Amniotic epithelial cell (primary cell): ENCODE measurements at regions not wholly inside any gene's neighbourhood (a gene's known extent, or its start where the extent isn't known, plus 50 kb on each side); places are given as distances from the start of the nearest gene placed in this dataset.
"Not testable (repeated sequence)": the region's sequence is repeated elsewhere in the genome, so short reads cannot be mapped to it uniquely, and the experiment has no call there.

Experiments
- DNase-seq: peaks from one replicate; pipeline ENCODE4 v3.0.0-alpha.2; 2010; ENCODE audit warnings: low read depth

DNA sequence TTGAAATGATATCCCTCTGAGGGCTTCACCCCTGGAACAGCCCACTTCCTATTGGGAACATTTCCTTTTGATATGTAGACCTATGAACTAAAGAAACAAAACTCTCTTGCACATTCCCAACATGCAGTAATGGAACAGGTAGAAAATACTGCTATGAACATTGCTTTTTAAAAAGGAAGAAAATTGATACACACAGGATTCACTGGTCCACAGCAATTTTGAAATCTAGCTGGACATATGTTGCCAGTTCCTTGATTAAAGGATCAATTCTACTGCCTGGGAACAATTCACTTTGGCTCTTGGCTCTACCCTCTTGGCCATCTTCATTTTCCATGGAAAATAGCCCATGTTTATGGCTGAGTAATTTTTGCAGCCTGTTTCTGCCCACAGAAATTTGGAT lies 74.9 kb upstream of the ZNF280D start:
- DNase-seq, result no peak

GRCh38 chr15:56806148-56806536 lies 72.8 kb upstream of the ZNF280D start:
- DNase-seq, result no peak

GRCh38 chr15:56805466-56806147 lies 72.3 kb upstream of the ZNF280D start:
- peak; percentile 87 for DNase-seq

GRCh38 chr15:56804938-56805337 lies 71.6 kb upstream of the ZNF280D start:
- no peak for DNase-seq

- DNase-seq, result no peak
Measured at GRCh38 chr15:56804279-56804678, 71.0 kb upstream of the ZNF280D start.

- DNase-seq, result no peak
Measured at GRCh38 chr15:56802161-56802560, 68.9 kb upstream of the ZNF280D start.

GRCh38 chr15:56798639-56799038 lies 65.3 kb upstream of the ZNF280D start:
- no peak for DNase-seq

- DNase-seq, result no peak
Measured at GRCh38 chr15:56797720-56798275, 64.5 kb upstream of the ZNF280D start.

DNA sequence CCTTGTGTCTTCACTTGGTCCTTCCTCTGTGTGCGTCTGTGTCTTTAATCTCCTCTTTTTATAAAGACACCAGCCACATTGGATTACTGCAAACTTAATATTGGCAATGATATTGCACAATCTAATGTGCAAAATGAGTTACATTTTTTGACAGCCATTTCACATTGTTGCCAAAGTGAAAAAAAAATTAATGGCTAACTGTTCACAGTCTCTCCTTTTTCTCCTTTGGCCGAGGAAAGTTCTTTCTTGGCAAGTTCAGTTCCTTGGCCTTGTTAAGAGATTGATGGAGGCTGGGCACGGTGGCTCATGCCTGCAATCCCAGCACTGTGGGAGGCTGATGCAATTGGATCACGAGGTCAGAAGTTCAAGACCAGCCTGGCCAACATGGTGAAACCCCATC lies 62.2 kb upstream of the ZNF280D start:
- no peak for DNase-seq

- peak; percentile 25 for DNase-seq
Measured at GRCh38 chr15:56794553-56795329, 61.4 kb upstream of the ZNF280D start.

- DNase-seq, result peak; percentile 50
Measured at GRCh38 chr15:56794165-56794552, 60.9 kb upstream of the ZNF280D start.

DNA sequence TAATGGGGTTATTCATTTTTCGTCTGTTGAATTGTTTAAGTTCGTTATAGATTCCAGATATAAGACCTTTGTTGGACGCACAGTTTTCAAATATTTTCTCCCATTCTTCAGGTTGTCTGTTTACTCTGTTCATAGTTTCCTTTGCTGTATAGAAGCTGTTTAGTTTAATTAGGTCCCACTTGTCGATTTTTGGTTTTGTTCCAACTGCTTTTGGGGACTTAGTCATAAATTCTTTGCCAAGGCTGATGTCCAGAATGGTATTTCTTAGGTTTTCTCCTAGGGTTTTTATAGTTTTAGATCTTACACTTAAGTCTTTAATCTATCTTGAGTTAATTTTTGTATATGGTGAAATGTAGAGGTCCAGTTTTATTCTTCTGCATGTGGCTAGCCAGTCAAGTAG lies 58.9 kb upstream of the ZNF280D start:
- no peak for DNase-seq

DNA sequence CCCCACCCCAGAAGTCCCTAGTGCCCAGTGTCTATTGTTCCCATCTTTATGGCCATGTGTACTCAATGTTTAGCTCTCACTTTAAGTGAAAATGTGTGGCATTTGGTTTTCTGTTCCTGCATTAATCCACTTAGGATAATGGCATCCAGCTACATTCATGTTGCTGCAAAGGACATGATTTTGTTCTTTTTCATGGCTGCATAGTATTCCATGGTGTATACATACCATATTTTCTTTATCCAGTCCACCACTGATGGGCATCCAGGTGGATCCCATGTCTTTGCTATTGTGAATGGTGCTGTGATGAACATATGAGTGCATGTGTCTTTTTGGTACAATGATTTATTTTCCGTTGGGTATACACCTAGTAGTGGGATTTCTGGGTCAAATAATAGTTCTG lies 58.2 kb upstream of the ZNF280D start:
- not testable (repeated sequence) for DNase-seq

- no peak for DNase-seq
Measured at GRCh38 chr15:56788359-56788758, 55.0 kb upstream of the ZNF280D start.

DNA sequence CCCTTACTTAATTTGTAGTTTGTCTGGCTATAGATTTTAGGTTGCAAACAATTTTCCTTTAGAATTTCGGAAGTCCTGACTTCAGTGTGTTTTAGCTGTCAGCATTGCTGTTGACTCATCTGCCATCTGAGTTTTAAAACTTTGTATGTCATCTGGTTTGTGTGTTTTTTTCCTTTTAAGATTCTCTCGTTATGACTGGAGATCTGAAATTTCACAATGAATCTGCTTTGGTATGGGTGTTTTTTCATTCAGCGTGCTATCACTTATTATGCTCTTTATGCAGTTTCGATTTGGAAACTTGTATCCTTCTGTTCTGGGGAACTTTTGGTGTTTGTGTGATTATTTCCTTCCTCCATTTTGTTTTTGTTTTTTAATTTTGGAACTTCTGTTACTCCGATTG lies 53.7 kb upstream of the ZNF280D start:
- no peak for DNase-seq

GRCh38 chr15:56783857-56784661 lies 50.8 kb upstream of the ZNF280D start:
- no peak for DNase-seq

GRCh38 chr15:56783156-56783856 lies 50.0 kb upstream of the ZNF280D start:
- DNase-seq, result no peak
